Natural killer cell (primary cell): ENCODE measurements at regions not wholly inside any gene's neighbourhood (a gene's known extent, or its start where the extent isn't known, plus 50 kb on each side); places are given as distances from the start of the nearest gene placed in this dataset.

Source experiments
- ATAC-seq, 3 donors: fragments of 150-1000 bp in 2 of 3; fragments of 200-7000 bp in 1 of 3; cut with Tn5 transposase; 1 replicate in 1 of 3; 2 replicates in 2 of 3; pipeline ENCODE4 v1.10.0; 2021; ENCODE audit warnings: mild to moderate bottlenecking in 2 of 3, moderate library complexity in 2 of 3
- DNase-seq, 2 donors: peaks; one replicate each; pipeline versions ENCODE4 v3.0.0 to v3.0.0-alpha.2; 2013 to 2021; ENCODE audit warnings: mixed read lengths in 1 of 2
- H3K27ac ChIP-seq: one replicate; pipeline ENCODE4 v1.5.1; 2013; ENCODE audit warnings: mild to moderate bottlenecking, low read length
- H3K27me3 ChIP-seq: one replicate; pipeline ENCODE4 v1.6.1; 2013; ENCODE audit warnings: low read length; ENCODE audit not compliant: control insufficient read depth, insufficient read depth
- H3K36me3 ChIP-seq: one replicate; pipeline ENCODE4 v1.6.1; 2013; ENCODE audit warnings: low read length; ENCODE audit not compliant: control insufficient read depth, insufficient read depth
- H3K4me1 ChIP-seq: one replicate; pipeline ENCODE4 v1.6.1; 2013; ENCODE audit warnings: low read length; ENCODE audit not compliant: control insufficient read depth, insufficient read depth
- H3K4me3 ChIP-seq: one replicate; pipeline ENCODE4 v1.5.1; 2013; ENCODE audit warnings: low read length
- H3K9me3 ChIP-seq: one replicate; pipeline ENCODE4 v1.6.1; 2013; ENCODE audit warnings: low read length; ENCODE audit not compliant: control insufficient read depth, insufficient read depth
- H3K27ac Mint-ChIP-seq, 2 donors: one replicate each; pipeline ENCODE4 v1.8.0; 2022; ENCODE audit warnings: mild to moderate bottlenecking in 2 of 2, mixed read lengths in 2 of 2, moderate library complexity in 1 of 2
- H3K27me3 Mint-ChIP-seq, 2 donors: one replicate each; pipeline ENCODE4 v1.8.0; 2022; ENCODE audit warnings: low read depth in 2 of 2, mixed read lengths in 2 of 2
- H3K36me3 Mint-ChIP-seq: one replicate; pipeline ENCODE4 v1.8.0; 2022; ENCODE audit warnings: mixed read lengths
- H3K4me1 Mint-ChIP-seq, 2 donors: one replicate each; pipeline ENCODE4 v1.8.0; 2022; ENCODE audit warnings: mixed read lengths in 2 of 2
- H3K4me3 Mint-ChIP-seq: one replicate; pipeline ENCODE4 v1.8.0; 2022; ENCODE audit warnings: mild to moderate bottlenecking, moderate library complexity, mixed read lengths
- H3K9me3 Mint-ChIP-seq, 2 donors: one replicate each; pipeline ENCODE4 v1.8.0; 2022; ENCODE audit warnings: mixed read lengths in 2 of 2
- CTCF ChIP-seq: fragments of 200-600 bp; IDR thresholded peaks from one replicate; pipeline ENCODE4 v1.8.0; 2022; ENCODE audit warnings: antibody characterized with exemption
- WGBS: methylation state at CpG from one replicate; pipeline ENCODE4 v1.1.7; 2013; ENCODE audit warnings: missing lambda C conversion rate; ENCODE audit not compliant: insufficient coverage; 5-methylcytosine and 5-hydroxymethylcytosine counted together
- intact Hi-C: fragments of 100-400 bp; cut with micrococcal nuclease; formaldehyde crosslinking; loops from one replicate; pipeline ENCODE4 v1.14.2; 2022

GRCh38 chr13:104246955-104247354, 1180.7 kb upstream of the SLC10A2 start:
- Histone ChIP-seq H3K4me1 (no peaks in the 10 kb centered on the region), H3K27me3 (no peaks in the 10 kb centered on the region), H3K4me3 (no peak overlapping the region), H3K9me3 (no peaks in the 10 kb centered on the region), H3K36me3 (no peaks in the 10 kb centered on the region), H3K27ac (no peak overlapping the region)
- ATAC-seq (no peak), DNase-seq (no peak)
- Mint-ChIP-seq H3K27me3 (no peaks in the 10 kb centered on the region), H3K9me3 (peaks cover 7 to 9% of the 10 kb centered on the region in 2 donors), H3K36me3 (no peaks in the 10 kb centered on the region), H3K4me1 (no peaks in the 10 kb centered on the region), H3K27ac (no peak overlapping the region), H3K4me3 (no peak overlapping the region)
- intact Hi-C loops: no loop called here
- no peak for TF ChIP-seq CTCF

- intact Hi-C loops: no loop called here
- Histone ChIP-seq H3K9me3 (peaks cover 3% of the 10 kb centered on the region), H3K4me3 (no peak overlapping the region), H3K4me1 (no peaks in the 10 kb centered on the region), H3K27ac (no peak overlapping the region), H3K27me3 (no peaks in the 10 kb centered on the region), H3K36me3 (no peaks in the 10 kb centered on the region)
- ATAC-seq (no peak), DNase-seq (no peak)
- H3K4me1 Mint-ChIP-seq: no peaks in the 10 kb centered on the region
- 92% methylated on average over 5 of the region's 6 CpGs for WGBS
- H3K27me3 Mint-ChIP-seq: no peaks in the 10 kb centered on the region
- TF ChIP-seq CTCF: no peak
- H3K4me3 Mint-ChIP-seq: no peak overlapping the region
- H3K27ac Mint-ChIP-seq: no peak overlapping the region
- H3K36me3 Mint-ChIP-seq: peaks cover 9% of the 10 kb centered on the region
- H3K9me3 Mint-ChIP-seq: peaks cover 17% of the 10 kb centered on the region in 2 donors
These were observed 1140.3 kb upstream of the SLC10A2 start for GRCh38 chr13:104206450-104207044.

DNA sequence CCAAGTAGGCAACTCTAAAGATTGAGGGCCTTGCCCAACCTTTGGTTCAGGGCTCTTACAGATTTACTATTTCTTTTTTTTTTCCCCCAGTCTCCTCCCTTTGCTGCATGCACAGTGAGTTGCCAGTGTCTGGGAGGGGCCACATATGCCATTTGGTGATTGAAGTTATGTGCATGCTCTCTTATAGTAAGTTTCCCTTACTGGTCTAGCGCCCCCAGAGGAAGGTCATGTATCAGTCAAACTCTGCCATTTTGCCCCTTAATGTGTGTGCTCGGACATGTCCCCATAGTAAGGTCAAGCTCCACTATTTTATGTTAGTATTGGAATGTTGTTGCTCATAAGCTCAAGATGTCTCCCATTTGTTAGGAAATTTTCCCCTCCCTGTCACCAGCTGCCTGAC, 1138.0 kb upstream of the SLC10A2 start:
- H3K27ac Mint-ChIP-seq: no peak overlapping the region
- H3K27me3 Mint-ChIP-seq: no peaks in the 10 kb centered on the region
- intact Hi-C loops: no loop called here

More for the DNA sequence above, 1138.0 kb upstream of the SLC10A2 start:
- TF ChIP-seq CTCF: no peak
- H3K4me1 ChIP-seq: no peaks in the 10 kb centered on the region
- H3K27me3 ChIP-seq: no peaks in the 10 kb centered on the region
- H3K27ac ChIP-seq: no peak overlapping the region
- 86% methylated on average over 2 of the region's 2 CpGs for WGBS
- Mint-ChIP-seq H3K4me3 (no peak overlapping the region), H3K4me1 (no peaks in the 10 kb centered on the region), H3K36me3 (peaks cover 9% of the 10 kb centered on the region), H3K9me3 (peaks cover 17% of the 10 kb centered on the region in 2 donors)
- ATAC-seq (no peak), DNase-seq (no peak)
- H3K4me3 ChIP-seq: no peak overlapping the region
- no peaks in the 10 kb centered on the region for H3K36me3 ChIP-seq
- peaks cover 3% of the 10 kb centered on the region for H3K9me3 ChIP-seq
